Activated CD4-positive, alpha-beta T cell treated with anti-CD3 and anti-CD28 coated beads, Interleukin-2, amount 10 ng/mL, durations not matched to agents 7 days and 5 days (primary cell): ENCODE measurements at regions not wholly inside any gene's neighbourhood (a gene's known extent, or its start where the extent isn't known, plus 50 kb on each side); places are given as distances from the start of the nearest gene placed in this dataset.

Source experiments
- CTCF ChIA-PET: fragments of 350-600 bp; sonication (Branson Sonifier 250); formaldehyde crosslinking; loops from one replicate; lab custom pipeline; 2021; ENCODE audit warnings: antibody characterized with exemption; lab: Charles Lee
- POLR2A ChIA-PET: fragments of 350-600 bp; sonication (Branson Sonifier 250); formaldehyde crosslinking; loops from one replicate; lab custom pipeline; 2021; ENCODE audit warnings: antibody characterized with exemption; lab: Charles Lee
- DNase-seq: peaks from one replicate; pipeline ENCODE4 v3.0.0-alpha.2; 2020
- H3K27ac Mint-ChIP-seq: one replicate; pipeline ENCODE4 v1.8.0; 2021; ENCODE audit warnings: mild to moderate bottlenecking, moderate library complexity, mixed read lengths
- H3K27me3 Mint-ChIP-seq: one replicate; pipeline ENCODE4 v1.8.0; 2021; ENCODE audit warnings: mixed read lengths
- H3K36me3 Mint-ChIP-seq: one replicate; pipeline ENCODE4 v1.8.0; 2021; ENCODE audit warnings: low read depth, mixed read lengths
- H3K4me1 Mint-ChIP-seq: one replicate; pipeline ENCODE4 v1.8.0; 2021; ENCODE audit warnings: mixed read lengths
- H3K4me3 Mint-ChIP-seq: one replicate; pipeline ENCODE4 v1.8.0; 2021; ENCODE audit warnings: mild to moderate bottlenecking, moderate library complexity, mixed read lengths
- H3K9me3 Mint-ChIP-seq: one replicate; pipeline ENCODE4 v1.8.0; 2021; ENCODE audit warnings: mixed read lengths

DNA sequence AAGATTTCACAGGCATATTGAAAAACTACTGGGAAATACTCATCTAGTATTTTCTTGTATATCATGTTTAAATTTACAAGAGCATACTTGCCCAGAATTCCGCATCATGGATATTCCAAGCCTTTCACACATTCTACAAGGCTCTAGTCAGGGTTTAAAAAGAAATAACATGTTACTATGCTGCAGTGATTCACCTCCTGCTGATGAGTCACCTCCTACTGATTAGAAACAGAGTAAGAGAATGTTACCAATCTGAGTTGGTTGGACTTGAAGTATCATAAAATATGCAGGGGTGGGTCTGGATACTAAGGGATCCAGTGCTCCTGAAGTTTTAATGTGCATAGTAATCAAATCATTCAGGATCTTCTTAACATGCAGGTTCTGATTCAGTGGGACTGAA, 192.0 kb upstream of the ANK2 start:
- Mint-ChIP-seq H3K36me3 (no peaks in the 10 kb centered on the region), H3K4me1 (no peaks in the 10 kb centered on the region), H3K9me3 (no peaks in the 10 kb centered on the region), H3K4me3 (no peak overlapping the region), H3K27me3 (peaks cover 6% of the 10 kb centered on the region), H3K27ac (no peak overlapping the region)
- POLR2A ChIA-PET: no interaction called here
- no peak for DNase-seq
- CTCF ChIA-PET: no interaction called here

DNA sequence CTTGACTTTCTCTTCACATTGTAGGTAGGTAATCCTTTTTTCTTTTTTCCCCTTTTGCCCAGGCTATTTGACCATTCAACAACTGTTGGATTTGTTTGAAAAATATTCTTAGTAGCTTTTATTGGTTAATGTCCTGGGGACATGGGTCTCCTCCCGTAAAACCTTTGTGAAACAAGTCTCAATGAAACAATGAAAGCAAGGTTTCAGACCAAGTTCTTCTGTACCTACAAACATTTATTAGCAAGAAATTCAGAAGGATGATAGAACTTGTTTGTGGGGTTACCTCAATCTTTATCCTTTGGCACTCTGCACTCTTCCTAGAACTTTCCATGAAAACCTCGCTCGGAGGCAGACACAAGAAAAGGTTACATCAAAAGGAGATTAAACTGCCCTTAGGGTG, 190.7 kb upstream of the ANK2 start:
- H3K36me3 Mint-ChIP-seq: no peaks in the 10 kb centered on the region
- no peaks in the 10 kb centered on the region for H3K4me1 Mint-ChIP-seq
- CTCF ChIA-PET: no interaction called here
- no peaks in the 10 kb centered on the region for H3K9me3 Mint-ChIP-seq
- no peak overlapping the region for H3K27ac Mint-ChIP-seq
- H3K27me3 Mint-ChIP-seq: peaks cover 6% of the 10 kb centered on the region
- H3K4me3 Mint-ChIP-seq: no peak overlapping the region
- POLR2A ChIA-PET: no interaction called here
- DNase-seq: no peak

DNA sequence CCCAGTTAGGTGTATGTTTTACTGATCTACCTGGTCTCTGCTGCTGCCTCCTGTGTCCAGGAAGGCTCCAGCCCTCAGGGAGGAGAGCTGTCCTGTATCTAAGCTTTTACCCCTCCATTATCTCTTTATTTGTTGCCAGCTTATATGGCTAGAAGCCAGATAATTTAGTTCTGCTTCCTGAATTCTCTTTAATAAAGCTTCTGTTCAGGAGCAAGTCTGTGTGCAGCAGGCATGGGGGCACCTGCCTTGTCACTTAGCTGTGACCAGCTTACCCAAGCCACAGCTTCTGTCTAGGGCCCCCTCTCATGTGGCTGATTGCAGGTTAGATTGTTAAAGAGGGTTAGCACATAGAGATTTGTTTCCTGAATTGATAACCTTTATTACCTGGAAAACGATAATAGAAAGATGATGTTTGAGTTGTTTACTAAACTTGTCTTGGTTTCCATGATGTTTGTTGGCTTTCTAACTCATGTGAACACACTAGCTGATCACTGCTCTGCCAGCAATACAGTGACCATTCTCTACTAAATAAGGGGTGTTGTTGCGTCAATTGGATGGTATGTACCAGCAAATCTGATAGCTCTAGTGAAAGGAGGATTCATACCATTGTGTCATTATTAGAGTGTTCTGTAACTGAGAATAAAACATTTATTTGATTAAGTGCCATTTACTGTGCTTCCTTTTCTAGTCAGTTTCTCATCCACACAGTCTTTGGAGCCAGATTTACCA, 189.8 kb upstream of the ANK2 start:
- Mint-ChIP-seq H3K9me3 (no peaks in the 10 kb centered on the region), H3K4me3 (no peak overlapping the region), H3K4me1 (no peaks in the 10 kb centered on the region), H3K36me3 (no peaks in the 10 kb centered on the region), H3K27ac (no peak overlapping the region), H3K27me3 (peaks cover 6% of the 10 kb centered on the region)
- CTCF ChIA-PET: interaction anchor here (0.9 kb wide), 1 partner anchor 29 kb away, joined by 3 read pairs; no protein-coding TSS in a partner anchor
- DNase-seq: no peak
- POLR2A ChIA-PET: no interaction called here

DNA sequence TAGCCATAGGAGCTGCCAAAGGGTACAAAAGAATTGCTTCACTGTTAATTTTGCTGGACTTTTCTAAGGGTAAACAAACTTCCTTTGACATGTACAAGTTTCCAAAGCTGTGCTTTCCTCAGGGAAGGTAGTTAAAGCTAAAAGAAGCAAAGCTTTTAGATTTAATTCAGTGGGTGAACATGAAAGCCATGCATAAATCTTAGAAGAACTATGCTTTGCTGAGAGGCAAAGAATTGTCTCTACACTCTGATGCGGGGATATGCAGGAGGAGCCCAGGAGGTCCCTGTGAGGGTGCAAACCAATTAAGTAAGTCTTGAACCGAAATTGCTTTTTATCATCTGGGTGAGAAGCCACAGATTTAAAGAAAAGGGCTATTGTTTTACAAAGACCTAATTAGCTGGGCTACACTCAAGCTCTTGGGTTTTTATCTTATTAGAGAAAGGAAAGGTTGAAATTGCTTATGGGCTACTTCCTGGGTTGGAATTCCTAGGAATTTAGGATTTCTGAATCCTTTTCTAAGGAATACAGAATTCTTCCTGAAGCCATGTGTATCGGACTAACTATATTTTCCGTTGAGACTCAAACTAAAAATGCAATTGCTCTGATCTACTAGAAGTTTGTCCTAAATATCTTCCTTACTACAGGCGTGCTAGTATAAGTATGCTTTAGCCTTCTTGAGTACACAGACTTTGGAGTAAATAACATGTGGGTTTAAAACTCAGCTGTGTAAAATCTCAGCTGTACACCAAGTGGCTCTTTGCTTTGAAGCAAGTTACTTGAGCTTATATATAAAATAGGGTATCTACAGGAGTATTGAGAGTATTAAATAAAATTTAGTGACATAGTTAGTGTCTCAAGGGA, 188.4 kb upstream of the ANK2 start:
- H3K27me3 Mint-ChIP-seq: peaks cover 6% of the 10 kb centered on the region
- no peaks in the 10 kb centered on the region for H3K9me3 Mint-ChIP-seq
- no peak for DNase-seq
- no peak overlapping the region for H3K27ac Mint-ChIP-seq
- no peaks in the 10 kb centered on the region for H3K4me1 Mint-ChIP-seq
- no peak overlapping the region for H3K4me3 Mint-ChIP-seq
- ChIA-PET POLR2A (no interaction called here), CTCF (no interaction called here)
- no peaks in the 10 kb centered on the region for H3K36me3 Mint-ChIP-seq

DNA sequence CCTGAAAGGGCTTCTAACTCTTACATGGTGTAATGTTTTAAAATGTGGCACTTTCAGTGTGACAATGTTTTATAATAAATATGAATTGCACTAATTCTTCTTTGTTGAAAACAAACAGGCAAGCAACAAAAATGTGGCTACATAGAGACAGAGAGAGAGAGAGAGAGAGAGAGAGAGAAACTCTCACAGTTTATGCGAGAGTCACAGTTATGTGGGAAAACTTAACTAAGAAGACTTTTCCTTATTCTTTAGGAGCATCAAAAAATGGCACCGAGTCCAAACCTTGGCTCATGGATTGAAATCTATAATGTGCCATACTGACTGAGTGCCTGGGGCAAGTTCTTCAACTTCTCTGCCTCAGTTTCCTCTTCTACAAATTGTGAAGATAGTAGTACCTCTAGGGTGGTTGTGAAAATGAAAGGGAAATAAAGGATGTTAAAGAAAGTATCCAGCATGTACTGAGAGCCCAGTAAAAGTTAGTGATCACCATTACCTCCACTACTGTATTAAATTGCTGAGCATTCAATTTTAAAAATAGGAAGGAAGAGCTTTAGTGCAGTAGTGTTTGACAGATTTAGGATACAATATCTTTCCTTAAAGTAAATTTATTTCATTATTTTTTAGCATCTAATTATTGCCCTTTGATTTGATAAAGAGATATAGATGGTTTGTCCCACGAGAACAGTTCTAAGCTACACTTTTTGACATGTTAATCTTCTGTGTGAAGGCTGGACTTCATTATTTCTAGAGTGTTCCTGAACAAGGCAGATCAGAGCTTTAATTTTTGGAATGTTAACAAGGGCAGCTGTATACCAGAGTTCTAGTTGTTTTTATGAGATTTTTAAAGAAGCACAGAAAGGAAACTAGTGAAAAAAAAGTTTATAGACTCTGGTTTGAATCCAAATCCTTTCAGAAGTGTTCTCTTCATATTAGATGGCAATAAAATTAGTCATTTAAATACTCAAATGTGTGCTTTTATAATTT, 187.5 kb upstream of the ANK2 start:
- H3K36me3 Mint-ChIP-seq: no peaks in the 10 kb centered on the region
- DNase-seq: no peak
- no peak overlapping the region for H3K27ac Mint-ChIP-seq
- no peak overlapping the region for H3K4me3 Mint-ChIP-seq
- H3K9me3 Mint-ChIP-seq: no peaks in the 10 kb centered on the region
- peaks cover 2% of the 10 kb centered on the region for H3K27me3 Mint-ChIP-seq
- ChIA-PET POLR2A (no interaction called here), CTCF (no interaction called here)
- H3K4me1 Mint-ChIP-seq: no peaks in the 10 kb centered on the region

DNA sequence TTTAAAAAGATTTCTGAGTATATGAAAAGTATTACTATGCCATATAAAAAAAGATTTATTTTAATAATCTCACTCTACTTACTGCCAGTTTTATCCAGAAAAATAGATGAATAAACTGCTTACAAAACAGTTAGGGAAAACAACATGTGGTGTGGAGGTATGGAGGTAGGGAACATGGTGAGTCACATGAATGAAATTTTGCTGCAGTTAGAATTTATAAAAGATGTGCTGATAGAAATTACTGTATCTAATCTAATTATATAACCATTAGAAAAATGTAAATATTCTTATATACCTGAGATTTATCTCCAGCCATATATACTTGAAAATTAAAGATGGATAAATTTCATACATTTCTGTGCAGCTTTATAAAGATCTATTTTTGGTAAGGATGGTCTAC, 184.0 kb upstream of the ANK2 start:
- no peaks in the 10 kb centered on the region for H3K9me3 Mint-ChIP-seq
- POLR2A ChIA-PET: no interaction called here

DNA sequence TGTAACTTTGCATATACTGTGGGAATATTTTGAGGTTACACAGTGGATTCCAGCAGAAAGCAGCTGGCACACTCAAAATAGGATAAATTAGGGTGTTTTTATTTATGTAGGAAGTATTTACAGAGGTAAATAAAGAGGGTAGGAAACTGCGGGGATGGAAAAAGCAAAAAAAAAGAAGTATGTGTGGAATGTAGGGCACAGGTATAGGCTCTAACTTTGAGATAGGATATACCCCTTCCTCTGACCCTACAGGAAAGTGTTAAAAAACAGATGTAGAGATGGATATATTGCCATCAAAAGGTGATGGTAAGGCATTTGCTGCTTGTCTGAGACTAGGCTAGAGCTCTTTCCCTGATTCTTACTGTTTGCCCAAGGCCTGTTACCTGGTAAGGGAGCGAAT, 173.1 kb upstream of the ANK2 start:
- Mint-ChIP-seq H3K4me3 (no peak overlapping the region), H3K27ac (no peak overlapping the region), H3K4me1 (no peaks in the 10 kb centered on the region), H3K36me3 (no peaks in the 10 kb centered on the region), H3K27me3 (peaks cover 4% of the 10 kb centered on the region), H3K9me3 (no peaks in the 10 kb centered on the region)
- no peak for DNase-seq
- ChIA-PET POLR2A (no interaction called here), CTCF (no interaction called here)

More for the DNA sequence above, 184.0 kb upstream of the ANK2 start:
- H3K4me3 Mint-ChIP-seq: no peak overlapping the region
- H3K4me1 Mint-ChIP-seq: no peaks in the 10 kb centered on the region
- no peaks in the 10 kb centered on the region for H3K36me3 Mint-ChIP-seq
- H3K27ac Mint-ChIP-seq: no peak overlapping the region
- CTCF ChIA-PET: no interaction called here
- no peak for DNase-seq
- no peaks in the 10 kb centered on the region for H3K27me3 Mint-ChIP-seq

DNA sequence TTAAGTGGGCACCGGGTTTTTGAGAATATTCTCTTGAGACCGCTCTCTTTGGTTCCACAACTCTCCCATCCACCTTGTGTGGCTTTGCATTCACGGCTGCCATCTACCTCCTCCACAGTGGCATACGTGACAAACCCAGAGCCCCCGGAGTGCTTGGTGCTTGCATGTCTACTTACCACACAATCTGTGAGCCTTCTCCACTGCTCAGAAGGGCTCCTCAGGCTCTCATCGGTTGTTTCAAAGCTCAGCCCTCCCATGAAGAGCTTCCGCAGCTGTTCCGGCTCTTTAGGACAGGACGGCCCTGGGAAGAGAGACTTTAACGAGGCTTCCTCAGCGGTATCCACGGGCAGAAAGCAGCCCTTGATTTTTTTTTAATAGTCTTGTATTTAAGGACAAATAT, 167.6 kb upstream of the ANK2 start:
- CTCF ChIA-PET: no interaction called here
- no peaks in the 10 kb centered on the region for H3K4me1 Mint-ChIP-seq
- H3K27ac Mint-ChIP-seq: no peak overlapping the region
- no peak for DNase-seq
- peaks cover 4% of the 10 kb centered on the region for H3K27me3 Mint-ChIP-seq
- no peak overlapping the region for H3K4me3 Mint-ChIP-seq
- no peaks in the 10 kb centered on the region for H3K36me3 Mint-ChIP-seq
- no peaks in the 10 kb centered on the region for H3K9me3 Mint-ChIP-seq
- POLR2A ChIA-PET: no interaction called here

DNA sequence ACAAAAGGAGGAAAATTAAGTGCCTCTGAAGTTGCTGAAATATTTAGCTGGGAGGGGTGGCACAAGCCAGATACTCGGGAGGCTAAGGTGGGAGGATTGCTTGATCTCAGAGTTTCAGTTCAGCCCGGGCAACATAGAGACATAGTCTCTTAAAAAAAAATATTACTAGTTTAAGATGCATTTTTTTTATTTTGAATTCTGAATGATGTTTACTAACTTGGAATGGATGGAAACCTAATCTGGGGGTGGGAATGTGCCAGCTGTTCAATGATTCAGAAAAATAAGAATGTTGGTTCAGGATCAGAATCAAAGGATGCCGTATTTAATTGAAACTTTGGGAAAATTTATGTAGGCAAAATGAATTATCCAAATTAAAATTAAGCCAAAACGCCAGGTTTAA, 167.2 kb upstream of the ANK2 start:
- Mint-ChIP-seq H3K4me1 (no peaks in the 10 kb centered on the region), H3K27me3 (no peaks in the 10 kb centered on the region), H3K4me3 (no peak overlapping the region), H3K27ac (no peak overlapping the region), H3K36me3 (no peaks in the 10 kb centered on the region), H3K9me3 (no peaks in the 10 kb centered on the region)
- POLR2A ChIA-PET: no interaction called here
- DNase-seq: no peak
- CTCF ChIA-PET: no interaction called here

DNA sequence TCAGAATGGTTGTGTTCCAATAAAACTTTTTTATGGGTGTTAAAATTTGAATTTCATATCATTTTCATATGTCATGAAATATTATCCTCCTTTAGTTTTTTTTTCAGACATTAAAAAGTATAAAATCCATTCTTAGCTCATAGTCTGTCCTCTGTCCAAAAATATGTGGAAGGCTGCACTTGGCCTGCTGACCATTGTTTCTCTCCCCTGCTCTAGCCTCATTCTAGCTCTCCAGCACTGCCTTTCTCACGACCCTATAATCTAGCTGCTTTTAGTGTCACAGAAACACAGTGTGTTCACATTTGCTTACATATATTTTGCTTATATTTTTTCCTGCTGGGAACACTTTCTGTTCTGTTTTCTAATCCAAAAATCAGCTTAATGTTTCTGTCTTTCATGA, 165.0 kb upstream of the ANK2 start:
- Mint-ChIP-seq H3K4me3 (no peak overlapping the region), H3K27ac (no peak overlapping the region), H3K27me3 (peaks cover 2% of the 10 kb centered on the region), H3K36me3 (no peaks in the 10 kb centered on the region), H3K9me3 (no peaks in the 10 kb centered on the region), H3K4me1 (no peaks in the 10 kb centered on the region)
- ChIA-PET POLR2A (no interaction called here), CTCF (no interaction called here)
- DNase-seq: no peak

DNA sequence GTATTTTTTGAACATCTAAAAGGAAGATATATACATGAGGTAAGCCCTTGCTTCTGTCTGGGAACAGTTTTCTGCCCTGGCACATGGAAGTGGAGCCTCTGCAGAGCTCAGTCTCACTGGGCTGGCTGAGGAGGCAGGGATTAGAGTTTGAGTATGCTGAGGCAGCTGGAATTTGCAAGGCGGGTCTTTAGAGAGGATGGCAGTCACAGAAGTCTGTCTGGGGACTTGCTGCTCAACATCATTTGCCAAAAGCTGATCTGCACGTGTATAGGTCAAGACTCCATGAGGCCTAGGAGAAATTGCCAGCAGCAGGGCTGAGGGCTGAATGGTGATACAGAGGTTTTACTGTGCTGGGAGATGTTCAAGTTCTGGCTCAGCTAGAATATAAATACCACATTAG, 163.6 kb upstream of the ANK2 start:
- no peaks in the 10 kb centered on the region for H3K36me3 Mint-ChIP-seq
- H3K27ac Mint-ChIP-seq: no peak overlapping the region
- H3K27me3 Mint-ChIP-seq: peaks cover 2% of the 10 kb centered on the region
- no peak overlapping the region for H3K4me3 Mint-ChIP-seq
- ChIA-PET CTCF (no interaction called here), POLR2A (no interaction called here)
- H3K9me3 Mint-ChIP-seq: no peaks in the 10 kb centered on the region
- no peak for DNase-seq
- H3K4me1 Mint-ChIP-seq: no peaks in the 10 kb centered on the region

DNA sequence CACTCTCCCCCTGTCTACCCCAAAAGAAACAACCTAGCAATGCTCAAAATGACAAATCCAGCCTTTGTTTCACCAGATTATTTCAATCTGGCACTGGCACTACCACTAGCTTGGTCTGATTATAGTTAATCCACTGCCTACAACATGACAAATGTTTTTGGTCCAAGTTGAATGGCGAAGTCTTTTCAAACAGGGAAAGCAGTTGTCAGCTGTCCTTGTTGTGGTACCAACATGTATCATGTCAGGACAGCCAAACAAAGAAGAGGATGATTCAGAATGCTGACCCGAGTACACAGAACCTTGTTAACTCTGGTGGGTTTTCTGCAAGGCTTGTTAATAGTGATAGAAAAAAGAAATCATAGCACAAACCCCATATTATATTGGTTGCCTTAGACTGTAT, 160.8 kb upstream of the ANK2 start:
- H3K27me3 Mint-ChIP-seq: peaks cover 2% of the 10 kb centered on the region
- no peak overlapping the region for H3K27ac Mint-ChIP-seq
- no peak overlapping the region for H3K4me3 Mint-ChIP-seq
- no peak for DNase-seq
- H3K36me3 Mint-ChIP-seq: no peaks in the 10 kb centered on the region
- POLR2A ChIA-PET: no interaction called here
- CTCF ChIA-PET: interaction anchor here (0.6 to 0.7 kb wide), 2 partner anchors 8 to 29 kb away, joined by 3 read pairs; no protein-coding TSS in a partner anchor
- H3K4me1 Mint-ChIP-seq: no peaks in the 10 kb centered on the region
- H3K9me3 Mint-ChIP-seq: no peaks in the 10 kb centered on the region
